ENCODE measurements at regions not wholly inside any gene's neighbourhood (a gene's known extent, or its start where the extent isn't known, plus 50 kb on each side); places are given as distances from the start of the nearest gene placed in this dataset.

- no peak overlapping the region for H3K18ac ChIP-seq (ENCODE audit: insufficient read length, low read depth, low read length)
- Mint-ChIP-seq H3K36me3 (ENCODE audit: insufficient read depth in 1 of 3, low read depth in 3 of 3) (no peaks in the 10 kb centered on the region), H3K4me3 (no peak overlapping the region), H3K27me3 (ENCODE audit: low read depth) (no peaks in the 10 kb centered on the region; the same call in 1 of the 2 replicates), H3K4me1 (peaks cover 0 to 5% of the 10 kb centered on the region in 2 experiments; a peak in 2 of 4 replicates), H3K27ac (no peak overlapping the region), H3K9me3 (peaks cover 4 to 8% of the 10 kb centered on the region in 2 experiments; a peak in 3 of 5 replicates)
- no peak overlapping the region for H3K27ac ChIP-seq (ENCODE audit: insufficient read length, low read depth, low read length)
- no peak overlapping the region for H4K8ac ChIP-seq (replicated peaks; ENCODE audit: insufficient read length, low read depth, low read length)
- H4K91ac ChIP-seq (ENCODE audit: insufficient read length, low read depth, low read length) = no peak overlapping the region
- H2BK5ac ChIP-seq (ENCODE audit: insufficient read length, low read length) = no peak overlapping the region
- H3K56ac ChIP-seq (ENCODE audit: insufficient read length, low read depth, low read length) = no peak overlapping the region
- H2BK120ac ChIP-seq (ENCODE audit: low read depth, low read length, poor library complexity, severe bottlenecking) = no peak overlapping the region
- H2AK5ac ChIP-seq (ENCODE audit: insufficient read length, low read length) = no peak overlapping the region
- H3K79me2 ChIP-seq (ENCODE audit: insufficient read depth, low read length) = no peaks in the 10 kb centered on the region
- no peak overlapping the region for H2BK12ac ChIP-seq (ENCODE audit: insufficient read length, low read depth, low read length)
- no peak overlapping the region for H2BK15ac ChIP-seq (ENCODE audit: low read depth, low read length)
- no peak overlapping the region for H4K5ac ChIP-seq (ENCODE audit: insufficient read length, low read depth, low read length)
- H3K79me1 ChIP-seq (ENCODE audit: insufficient read depth, low read depth, low read length, poor library complexity, severe bottlenecking) = no peaks in the 10 kb centered on the region
- no peak overlapping the region for H3K23ac ChIP-seq (ENCODE audit: insufficient read length, low read depth, low read length)
- H3K9ac ChIP-seq (ENCODE audit: extremely low read depth, insufficient read length, low read length) = no peak overlapping the region
- WGBS (ENCODE audit: extremely low coverage, insufficient read length, low lambda C conversion rate) = no CpG with 5 or more reads among the region's 4 CpGs
- no peaks in the 10 kb centered on the region for H3K27me3 ChIP-seq (ENCODE audit: insufficient read depth, low read length)
- no peak overlapping the region for H2BK20ac ChIP-seq (ENCODE audit: low read depth, low read length, poor library complexity, severe bottlenecking)
- no peak overlapping the region for H2AFZ ChIP-seq (ENCODE audit: low read length)
- H3K9me3 ChIP-seq (ENCODE audit: control insufficient read depth, low read depth, low read length) = no peaks in the 10 kb centered on the region
- H3K14ac ChIP-seq (ENCODE audit: insufficient read depth, low read length) = no peak overlapping the region
- H3K4me2 ChIP-seq (ENCODE audit: insufficient read depth, insufficient read length, low read length) = no peak overlapping the region
- H4K20me1 ChIP-seq (ENCODE audit: control insufficient read depth, insufficient read depth, insufficient read length) = no peaks in the 10 kb centered on the region
- H3T11ph ChIP-seq (ENCODE audit: low read length) = no peak overlapping the region
- no peaks in the 10 kb centered on the region for H3K4me1 ChIP-seq (ENCODE audit: insufficient read depth, low read length)
- H3K23me2 ChIP-seq (ENCODE audit: insufficient read length, low read depth, low read length, poor library complexity, severe bottlenecking) = no peaks in the 10 kb centered on the region
- TF ChIP-seq CTCF (conservative IDR thresholded peaks at IDR 0.05) = no peak
- DNase-seq = no peak
- H3K4ac ChIP-seq (ENCODE audit: low read depth, low read length) = no peak overlapping the region
Measured at GRCh38 chr12:42892702-42893551, 303.4 kb upstream of the PRICKLE1 start.
